Mucosa of rectum (tissue), 2 donors: ENCODE measurements at regions not wholly inside any gene's neighbourhood (a gene's known extent, or its start where the extent isn't known, plus 50 kb on each side); places are given as distances from the start of the nearest gene placed in this dataset.
"Not testable (repeated sequence)": the region's sequence is repeated elsewhere in the genome, so short reads cannot be mapped to it uniquely, and the experiment has no call there.

Source experiments
- H3K27ac ChIP-seq, 2 donors: one replicate each; pipeline ENCODE4 v1.7.0; 2013; ENCODE audit warnings: inconsistent platforms in 2 of 2, low read depth in 2 of 2, low read length in 2 of 2
- H3K27me3 ChIP-seq, 2 donors: one replicate each; pipeline ENCODE4 v1.7.0; 2013; ENCODE audit warnings: low read length in 2 of 2; ENCODE audit not compliant: control insufficient read depth in 2 of 2, insufficient read depth in 2 of 2
- H3K36me3 ChIP-seq, 2 donors: one replicate each; pipeline ENCODE4 v1.7.0; 2013; ENCODE audit warnings: low read length in 2 of 2; ENCODE audit not compliant: control insufficient read depth in 2 of 2, insufficient read depth in 2 of 2
- H3K4me1 ChIP-seq, 2 donors: one replicate each; pipeline ENCODE4 v1.7.0; 2013; ENCODE audit warnings: low read length in 2 of 2, mild to moderate bottlenecking in 1 of 2; ENCODE audit not compliant: control insufficient read depth in 2 of 2, insufficient read depth in 2 of 2
- H3K4me3 ChIP-seq, 2 donors: one replicate each; pipeline ENCODE4 v1.7.0; 2013; ENCODE audit warnings: low read length in 2 of 2
- H3K9ac ChIP-seq, 2 donors: one replicate each; pipeline ENCODE4 v1.7.0; 2013; ENCODE audit warnings: low read length in 2 of 2, low read depth in 1 of 2, mild to moderate bottlenecking in 1 of 2
- H3K9me3 ChIP-seq, 2 donors: one replicate each; pipeline ENCODE4 v1.7.0; 2013; ENCODE audit warnings: low read length in 2 of 2; ENCODE audit not compliant: control insufficient read depth in 2 of 2
- donor health status: healthy.
- donor health status: Normal muscosa, but diverticular disease.

GRCh38 chr10:8347614-8348013 is 293.1 kb downstream of the GATA3 start:
- not testable (repeated sequence) for H3K27ac ChIP-seq, H3K9me3 ChIP-seq, H3K4me1 ChIP-seq, H3K9ac ChIP-seq, H3K36me3 ChIP-seq, H3K27me3 ChIP-seq, H3K4me3 ChIP-seq

- no peaks in the 10 kb centered on the region for H3K36me3 ChIP-seq
- peaks cover 0 to 2% of the 10 kb centered on the region in 2 donors for H3K9me3 ChIP-seq
- no peak overlapping the region for H3K9ac ChIP-seq
- no peak overlapping the region for H3K27ac ChIP-seq
- no peak overlapping the region for H3K4me3 ChIP-seq
- no peaks in the 10 kb centered on the region for H3K27me3 ChIP-seq
- no peaks in the 10 kb centered on the region for H3K4me1 ChIP-seq
Observed at GRCh38 chr10:8349610-8350249, 295.2 kb downstream of the GATA3 start.

GRCh38 chr10:8350250-8350967 is 295.9 kb downstream of the GATA3 start:
- Histone ChIP-seq H3K4me3 (no peak overlapping the region), H3K36me3 (no peaks in the 10 kb centered on the region)

GRCh38 chr10:8352171-8353075 is 297.9 kb downstream of the GATA3 start:
- Histone ChIP-seq H3K36me3 (no peaks in the 10 kb centered on the region), H3K9me3 (peaks cover 0 to 2% of the 10 kb centered on the region in 2 donors), H3K9ac (no peak overlapping the region), H3K4me1 (no peaks in the 10 kb centered on the region), H3K27ac (no peak overlapping the region), H3K4me3 (no peak overlapping the region), H3K27me3 (no peaks in the 10 kb centered on the region)

More at GRCh38 chr10:8350250-8350967, 295.9 kb downstream of the GATA3 start:
- no peak overlapping the region for H3K27ac ChIP-seq
- H3K4me1 ChIP-seq: no peaks in the 10 kb centered on the region
- H3K9ac ChIP-seq: no peak overlapping the region
- peaks cover 0 to 2% of the 10 kb centered on the region in 2 donors for H3K9me3 ChIP-seq
- H3K27me3 ChIP-seq: no peaks in the 10 kb centered on the region

- Histone ChIP-seq H3K4me1 (no peaks in the 10 kb centered on the region), H3K27ac (no peak overlapping the region), H3K4me3 (no peak overlapping the region), H3K9me3 (no peaks in the 10 kb centered on the region), H3K9ac (no peak overlapping the region), H3K27me3 (no peaks in the 10 kb centered on the region), H3K36me3 (no peaks in the 10 kb centered on the region)
Observed at GRCh38 chr10:8356283-8356682, 301.8 kb downstream of the GATA3 start.

GRCh38 chr10:8359467-8359866 is 305.0 kb downstream of the GATA3 start:
- Histone ChIP-seq H3K4me3 (no peak overlapping the region), H3K27me3 (no peaks in the 10 kb centered on the region), H3K36me3 (no peaks in the 10 kb centered on the region), H3K4me1 (no peaks in the 10 kb centered on the region), H3K9ac (no peak overlapping the region), H3K27ac (no peak overlapping the region), H3K9me3 (no peaks in the 10 kb centered on the region)

GRCh38 chr10:8360365-8360764 is 305.9 kb downstream of the GATA3 start:
- H3K27ac ChIP-seq: no peak overlapping the region
- H3K9ac ChIP-seq: no peak overlapping the region

GRCh38 chr10:8360814-8361509 is 306.5 kb downstream of the GATA3 start:
- Histone ChIP-seq H3K36me3 (no peaks in the 10 kb centered on the region), H3K9ac (no peak overlapping the region), H3K4me3 (no peak overlapping the region), H3K4me1 (no peaks in the 10 kb centered on the region), H3K27ac (no peak overlapping the region), H3K27me3 (no peaks in the 10 kb centered on the region), H3K9me3 (no peaks in the 10 kb centered on the region)

More at GRCh38 chr10:8360365-8360764, 305.9 kb downstream of the GATA3 start:
- no peaks in the 10 kb centered on the region for H3K4me1 ChIP-seq
- no peaks in the 10 kb centered on the region for H3K9me3 ChIP-seq
- no peak overlapping the region for H3K4me3 ChIP-seq
- H3K27me3 ChIP-seq: no peaks in the 10 kb centered on the region
- H3K36me3 ChIP-seq: no peaks in the 10 kb centered on the region

GRCh38 chr10:8361510-8361844 is 307.0 kb downstream of the GATA3 start:
- Histone ChIP-seq H3K36me3 (no peaks in the 10 kb centered on the region), H3K9me3 (no peaks in the 10 kb centered on the region), H3K27ac (no peak overlapping the region), H3K27me3 (no peaks in the 10 kb centered on the region), H3K4me1 (no peaks in the 10 kb centered on the region), H3K4me3 (no peak overlapping the region), H3K9ac (no peak overlapping the region)
